GF-D8 (cell line): ENCODE measurements at regions not wholly inside any gene's neighbourhood (a gene's known extent, or its start where the extent isn't known, plus 50 kb on each side); places are given as distances from the start of the nearest gene placed in this dataset.

Experiments used
- DNase-seq: peaks from one replicate; lab custom pipeline; 2025; lab: John Stamatoyannopoulos, UW

DNA sequence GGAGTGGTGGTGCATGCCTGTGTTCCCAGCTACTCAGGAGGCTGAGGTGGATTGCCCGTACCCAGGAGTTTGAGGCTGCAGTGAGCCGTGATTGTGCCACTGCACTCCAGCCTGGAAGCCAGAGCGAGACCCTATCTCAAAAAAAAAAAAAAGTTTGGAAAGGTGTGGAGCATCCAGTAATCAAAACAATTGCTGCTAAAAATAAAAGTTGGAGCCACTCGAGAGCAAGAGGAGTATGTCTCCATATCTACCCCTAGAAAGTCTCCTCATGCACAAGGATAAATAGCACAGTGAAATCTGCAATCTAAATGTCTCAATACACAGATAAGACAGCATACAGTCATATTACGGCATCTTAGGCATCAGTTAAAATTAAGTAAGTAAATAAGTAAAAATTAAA lies 81.5 kb upstream of the NEBL start:
- DNase-seq = no peak

DNA sequence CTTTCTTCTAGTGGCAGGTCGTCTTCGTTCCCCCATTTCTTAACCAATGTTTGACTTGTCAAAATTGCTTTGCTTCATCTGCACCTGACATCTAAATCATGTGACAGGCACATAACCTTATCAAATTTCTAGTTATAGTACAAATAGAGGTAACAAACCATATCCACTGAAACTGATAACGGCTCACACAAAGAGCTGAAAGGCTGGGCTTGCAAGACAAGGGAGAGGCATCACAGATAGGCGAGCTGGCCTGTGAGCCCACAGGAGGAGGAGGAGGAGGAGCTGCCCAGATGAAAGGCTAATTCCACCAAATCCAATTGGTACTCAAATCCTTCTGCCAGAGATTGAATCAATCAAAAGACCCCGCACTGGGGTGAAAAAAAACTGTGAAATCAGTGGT lies 80.2 kb upstream of the NEBL start:
- no peak for DNase-seq

- DNase-seq = no peak
Measured at GRCh38 chr10:20976891-20977290, 79.8 kb upstream of the NEBL start.

DNA sequence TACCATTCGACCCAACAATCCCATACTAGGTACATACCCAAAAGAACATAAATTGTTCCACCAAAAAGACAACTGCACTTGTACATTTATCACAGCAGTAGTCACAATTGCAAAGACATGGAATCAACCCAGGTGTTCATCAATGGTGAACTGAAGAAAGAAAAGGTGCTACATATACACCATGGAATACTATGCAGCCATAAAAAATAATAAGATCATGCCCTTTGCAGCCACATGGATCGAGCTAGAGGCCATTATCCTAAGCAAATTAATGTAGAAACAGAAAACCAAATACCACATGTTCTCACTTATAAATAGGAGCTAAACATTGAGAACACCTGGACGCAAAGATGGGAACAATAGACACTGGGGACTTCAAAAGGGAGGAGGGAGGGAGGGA lies 79.3 kb upstream of the NEBL start:
- no peak for DNase-seq

DNA sequence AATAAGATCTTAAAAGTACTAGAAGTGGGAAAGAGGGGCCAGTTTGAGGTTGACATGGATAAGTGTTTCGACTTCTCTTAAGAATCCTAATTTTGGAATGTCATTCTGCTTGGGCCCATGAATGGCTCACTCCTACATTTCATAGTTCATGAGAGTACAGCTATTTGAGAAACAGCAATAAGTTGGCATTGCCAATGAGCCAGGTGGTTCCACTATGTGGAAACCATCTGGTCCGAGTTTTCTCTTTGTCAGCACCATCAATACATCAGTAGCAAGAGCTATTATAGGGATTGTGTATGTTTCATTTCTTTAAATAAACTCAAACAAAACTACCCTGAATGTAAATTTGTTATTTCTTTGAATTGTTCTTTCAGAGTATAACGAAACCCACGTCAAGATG lies 78.1 kb upstream of the NEBL start:
- no peak for DNase-seq

GRCh38 chr10:20972925-20973324 lies 75.8 kb upstream of the NEBL start:
- no peak for DNase-seq

DNA sequence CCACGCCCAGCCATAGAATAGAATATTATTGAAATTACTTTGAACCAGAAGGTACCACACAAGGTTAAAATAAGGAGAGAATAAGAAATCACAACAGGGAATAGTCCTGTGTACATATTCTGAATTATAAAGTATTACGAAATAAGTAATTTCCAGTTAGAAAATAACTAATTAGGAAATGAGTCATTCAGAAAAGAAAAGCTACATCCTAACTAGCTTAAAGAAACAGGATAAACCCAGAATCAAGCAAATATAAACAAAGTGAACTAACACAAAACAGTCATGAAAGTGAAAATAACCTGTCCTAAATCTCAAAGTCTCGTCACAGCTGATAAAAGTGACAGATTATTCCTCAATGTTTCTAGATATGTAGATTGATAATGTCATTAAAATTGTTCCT lies 74.8 kb upstream of the NEBL start:
- no peak for DNase-seq

DNA sequence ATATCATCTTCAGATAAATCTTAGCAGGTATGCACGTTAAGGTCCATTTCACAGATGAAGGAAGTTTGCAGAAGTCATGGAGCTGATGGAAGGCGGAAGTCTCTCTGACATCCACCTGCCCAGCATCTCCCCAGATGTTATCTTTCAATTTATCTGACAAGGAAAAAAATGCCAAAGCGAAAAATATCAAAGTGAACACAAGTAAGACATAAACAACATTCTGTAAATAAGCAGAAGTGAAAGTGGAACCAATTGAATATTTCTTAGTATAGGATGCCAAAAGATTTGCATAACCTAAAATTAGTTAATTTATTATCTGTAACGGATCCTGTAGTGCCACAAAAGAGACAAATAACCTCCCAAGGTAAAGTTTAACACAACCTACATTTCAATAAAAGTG lies 73.6 kb upstream of the NEBL start:
- no peak for DNase-seq

DNA sequence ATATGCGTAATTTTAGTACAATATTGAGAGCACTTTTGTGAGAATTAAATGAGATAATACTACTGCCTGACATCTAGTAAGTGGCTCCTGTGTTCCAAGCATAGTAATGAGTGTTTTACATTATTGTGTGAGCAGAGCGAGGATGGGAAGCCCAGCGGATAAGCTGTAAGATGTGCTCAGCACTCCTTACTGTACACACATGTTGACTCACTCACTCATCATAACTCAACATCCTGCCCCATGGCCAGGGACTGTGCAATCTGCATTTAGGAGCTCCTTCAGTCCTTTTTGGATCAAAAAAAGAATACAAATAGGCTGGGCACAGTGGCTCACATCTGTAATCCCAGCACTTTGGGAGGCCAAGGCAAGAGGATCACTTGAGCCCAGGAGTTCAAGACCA lies 72.9 kb upstream of the NEBL start:
- no peak for DNase-seq

GRCh38 chr10:20966426-20966825 lies 69.3 kb upstream of the NEBL start:
- no peak for DNase-seq

DNA sequence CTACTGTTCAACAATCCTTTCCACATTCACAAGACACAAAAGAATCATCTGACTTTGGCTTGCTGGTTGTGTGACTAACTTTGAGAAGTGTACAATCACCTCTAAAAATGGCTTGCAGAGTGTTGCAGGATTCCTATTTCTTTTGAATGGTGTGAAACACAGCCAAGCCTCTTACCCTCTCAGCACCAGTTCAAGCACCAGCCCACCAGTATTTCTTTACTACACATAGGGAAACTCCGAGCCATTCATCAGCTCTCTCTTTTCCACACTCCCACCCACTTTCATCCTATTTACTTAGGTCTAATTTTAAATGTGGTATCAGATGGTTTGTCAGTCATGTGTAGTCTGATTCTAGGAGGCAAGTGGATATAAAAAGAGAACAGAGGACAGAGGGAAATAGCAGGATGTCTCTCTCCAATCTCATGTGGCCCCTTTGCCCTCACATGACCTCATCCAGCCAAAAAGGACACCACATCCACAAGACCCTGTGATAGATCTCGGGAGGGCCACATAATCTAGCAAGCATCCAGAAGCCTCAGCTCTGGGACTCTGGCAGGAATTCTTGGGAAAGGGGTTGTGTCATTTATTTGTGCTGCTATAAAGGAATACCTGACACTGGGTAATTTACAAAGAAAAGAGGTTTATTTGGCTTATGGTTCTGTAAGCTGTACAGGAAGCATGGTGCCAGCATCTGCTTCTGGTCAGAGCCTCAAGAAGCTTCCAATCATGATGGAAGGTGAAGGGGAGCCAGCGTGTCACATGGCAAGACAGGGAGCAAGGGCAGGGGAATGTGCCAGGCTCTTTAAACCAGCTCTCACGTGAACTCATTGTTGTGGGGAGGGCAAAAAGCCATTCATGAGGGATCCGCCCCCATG lies 66.8 kb upstream of the NEBL start:
- no peak for DNase-seq

DNA sequence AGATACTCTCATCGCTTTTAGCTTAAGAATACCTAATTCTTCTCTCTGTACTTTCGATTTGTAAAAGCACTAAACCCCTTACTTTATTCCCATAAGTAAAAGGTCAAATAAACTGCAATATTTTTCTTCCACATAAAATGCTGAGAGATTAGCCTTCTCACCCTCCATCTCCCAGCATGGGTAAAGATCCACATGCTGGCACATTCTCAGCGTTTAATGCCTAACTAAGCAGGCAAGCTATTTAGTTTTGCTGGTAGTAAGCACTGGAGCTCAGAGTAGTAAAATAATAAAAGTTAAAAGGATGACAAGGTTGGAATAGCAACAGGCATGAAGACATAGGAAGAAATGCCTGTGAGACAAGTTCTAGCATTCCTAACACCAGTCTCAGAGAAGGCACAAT lies 65.9 kb upstream of the NEBL start:
- DNase-seq = no peak

- DNase-seq = no peak
Measured at GRCh38 chr10:20962165-20962564, 65.1 kb upstream of the NEBL start.

- DNase-seq = no peak
Measured at GRCh38 chr10:20959242-20959641, 62.1 kb upstream of the NEBL start.

- DNase-seq = no peak
Measured at GRCh38 chr10:20958764-20959163, 61.7 kb upstream of the NEBL start.

DNA sequence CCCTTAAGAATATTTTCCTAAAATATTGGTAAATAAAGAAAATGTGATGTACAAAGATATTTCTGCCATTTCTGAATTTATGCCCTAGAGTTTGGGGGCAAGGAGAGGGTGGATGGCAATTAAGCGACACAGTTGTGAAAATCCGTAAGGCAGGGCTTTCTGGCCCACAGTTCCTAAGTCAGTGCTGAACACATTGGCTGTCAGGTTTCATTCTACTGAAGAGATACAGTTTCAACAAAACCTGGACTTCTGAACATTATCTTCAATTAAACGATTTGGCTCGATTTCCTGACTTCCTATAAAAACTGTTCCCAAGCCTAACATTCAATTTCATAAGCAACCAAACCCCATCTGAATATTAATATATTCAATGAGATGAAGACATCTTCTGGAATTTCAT lies 61.1 kb upstream of the NEBL start:
- no peak for DNase-seq

- no peak for DNase-seq
Measured at GRCh38 chr10:20957744-20958143, 60.6 kb upstream of the NEBL start.

DNA sequence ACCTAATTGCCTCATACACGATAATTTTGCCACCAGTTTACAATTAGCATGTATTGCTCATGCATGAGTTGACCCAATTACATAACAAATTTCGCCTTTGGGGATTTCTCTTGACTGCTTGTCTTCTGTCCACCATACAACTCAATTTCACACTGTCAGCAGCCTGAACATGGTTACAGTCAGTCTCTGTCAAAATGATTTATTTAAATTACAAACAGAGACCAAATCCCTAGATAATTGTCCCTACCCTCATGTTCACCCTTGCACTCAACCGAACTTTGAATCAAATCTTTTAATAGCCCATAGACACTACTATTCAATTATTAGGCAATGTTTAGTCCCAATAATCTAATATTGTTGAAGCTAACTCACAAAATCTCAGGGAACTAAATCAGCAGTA lies 59.7 kb upstream of the NEBL start:
- DNase-seq = no peak

DNA sequence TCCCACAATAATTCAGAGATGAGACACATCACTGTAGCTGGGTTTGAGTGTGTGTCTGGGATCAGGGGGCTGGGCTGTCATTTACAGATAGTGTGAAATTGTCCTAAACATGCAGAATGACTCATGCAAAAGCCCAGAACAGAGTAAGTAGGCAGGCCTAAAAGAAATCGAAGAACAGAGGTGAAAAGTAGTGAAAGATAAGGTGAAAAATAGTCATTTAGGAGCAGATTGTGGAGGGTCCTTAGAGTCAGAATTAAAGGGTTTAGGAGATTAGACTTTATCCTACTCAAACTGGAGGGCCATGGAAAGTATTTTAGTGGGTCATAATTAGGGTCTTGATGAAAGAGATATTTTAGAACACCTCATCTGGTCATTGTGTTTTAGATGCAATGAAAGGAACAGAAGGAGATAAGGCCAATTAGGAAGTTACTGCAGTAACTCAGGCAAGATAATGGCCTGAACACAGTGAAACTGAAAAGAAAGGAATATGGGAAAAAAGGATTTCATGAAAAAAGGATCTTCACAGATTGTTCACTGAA lies 58.3 kb upstream of the NEBL start:
- DNase-seq = no peak

GRCh38 chr10:20954519-20954918 lies 57.4 kb upstream of the NEBL start:
- DNase-seq = no peak

GRCh38 chr10:20953120-20953519 lies 56.0 kb upstream of the NEBL start:
- no peak for DNase-seq

- no peak for DNase-seq
Measured at GRCh38 chr10:20949967-20950366, 52.9 kb upstream of the NEBL start.

DNA sequence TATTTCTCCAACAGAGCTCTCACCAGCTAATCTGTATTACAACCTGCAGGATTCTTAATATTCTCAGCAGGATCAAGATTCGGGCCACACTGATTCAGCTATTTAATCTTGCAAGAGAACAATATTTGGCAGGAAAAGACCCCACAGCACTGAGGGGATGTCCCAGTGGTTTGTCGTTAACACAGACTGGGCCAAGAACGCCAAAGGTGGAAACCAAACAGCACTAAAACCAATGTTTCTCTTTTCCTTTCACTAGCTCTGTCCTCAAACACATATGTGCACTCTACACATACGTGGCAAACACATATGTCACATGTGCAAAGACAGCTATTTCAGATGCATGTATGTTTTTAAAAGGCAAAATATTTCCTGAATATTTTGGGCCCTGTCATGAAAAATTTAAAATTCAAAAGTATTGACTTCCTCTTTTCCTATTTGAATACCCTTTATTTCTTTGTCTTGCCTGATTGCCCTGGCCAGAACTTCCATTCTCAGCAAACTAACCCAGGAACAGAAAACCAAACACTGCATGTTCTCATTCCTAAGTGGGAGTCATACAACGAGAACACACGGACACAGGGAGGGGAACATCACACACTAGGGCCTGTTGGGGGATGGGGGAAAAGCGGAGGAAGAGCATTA lies 51.7 kb upstream of the NEBL start:
- DNase-seq = no peak
